IPS DF 6.9 (cell line): ENCODE measurements at regions not wholly inside any gene's neighbourhood (a gene's known extent, or its start where the extent isn't known, plus 50 kb on each side); places are given as distances from the start of the nearest gene placed in this dataset.

Source experiments
- DNase-seq: peaks from one replicate; pipeline ENCODE4 v3.0.0-alpha.2; 2013; ENCODE audit warnings: low read depth, low spot score
- H3K27ac ChIP-seq: one replicate; pipeline ENCODE4 v1.5.1; 2013; ENCODE audit warnings: low read length, control low read depth
- H3K27me3 ChIP-seq: 2 replicates; pipeline ENCODE4 v1.6.1; 2013; ENCODE audit warnings: mild to moderate bottlenecking, low read length; ENCODE audit not compliant: control insufficient read depth, insufficient read depth
- H3K36me3 ChIP-seq: 2 replicates; pipeline ENCODE4 v1.6.1; 2013; ENCODE audit warnings: low read length; ENCODE audit not compliant: control insufficient read depth, insufficient read depth
- H3K4me1 ChIP-seq: 2 replicates; pipeline ENCODE4 v1.6.1; 2013; ENCODE audit warnings: low read length; ENCODE audit not compliant: control insufficient read depth, insufficient read depth
- H3K4me3 ChIP-seq: 2 replicates; pipeline ENCODE4 v1.5.1; 2013; ENCODE audit warnings: mild to moderate bottlenecking, low read length
- H3K9me3 ChIP-seq: 2 replicates; pipeline ENCODE4 v1.6.1; 2013; ENCODE audit warnings: low read length, inconsistent platforms; ENCODE audit not compliant: control insufficient read depth, insufficient read depth
- WGBS: extraction: QIAGEN DNeasy Blood & Tissue Kit; methylation state at CpG from one replicate; pipeline ENCODE4 v1.1.7; 2013; ENCODE audit warnings: mixed read lengths, missing lambda C conversion rate; ENCODE audit not compliant: insufficient read length, insufficient coverage; 5-methylcytosine and 5-hydroxymethylcytosine counted together

GRCh38 chr7:119681336-119681735 lies 591.6 kb upstream of the KCND2 start:
- DNase-seq = no peak
- Histone ChIP-seq H3K27me3 (no peaks in the 10 kb centered on the region), H3K36me3 (no peaks in the 10 kb centered on the region), H3K4me3 (no peak overlapping the region), H3K27ac (no peak overlapping the region), H3K9me3 (no peaks in the 10 kb centered on the region), H3K4me1 (no peaks in the 10 kb centered on the region)
- no CpG with 5 or more reads among the region's 2 CpGs for WGBS

- no peak for DNase-seq
- Histone ChIP-seq H3K9me3 (no peaks in the 10 kb centered on the region), H3K27me3 (no peaks in the 10 kb centered on the region), H3K4me3 (no peak overlapping the region), H3K4me1 (no peaks in the 10 kb centered on the region), H3K36me3 (no peaks in the 10 kb centered on the region), H3K27ac (no peak overlapping the region)
Measured at GRCh38 chr7:119684763-119685162, 588.2 kb upstream of the KCND2 start.

- WGBS = no CpG with 5 or more reads among the region's 2 CpGs
- H3K36me3 ChIP-seq = no peaks in the 10 kb centered on the region
- no peaks in the 10 kb centered on the region for H3K4me1 ChIP-seq
- H3K4me3 ChIP-seq = no peak overlapping the region
- H3K27ac ChIP-seq = no peak overlapping the region
- DNase-seq = no peak
- no peaks in the 10 kb centered on the region for H3K27me3 ChIP-seq
- H3K9me3 ChIP-seq = no peaks in the 10 kb centered on the region
Measured at GRCh38 chr7:119685906-119686305, 587.1 kb upstream of the KCND2 start.

GRCh38 chr7:119688831-119689230 lies 584.1 kb upstream of the KCND2 start:
- H3K27ac ChIP-seq = no peak overlapping the region
- no peaks in the 10 kb centered on the region for H3K4me1 ChIP-seq
- WGBS = no CpG with 5 or more reads among the region's 2 CpGs
- no peaks in the 10 kb centered on the region for H3K36me3 ChIP-seq
- H3K27me3 ChIP-seq = no peaks in the 10 kb centered on the region
- no peak overlapping the region for H3K4me3 ChIP-seq
- no peak for DNase-seq
- H3K9me3 ChIP-seq = no peaks in the 10 kb centered on the region

GRCh38 chr7:119692541-119692940 lies 580.4 kb upstream of the KCND2 start:
- Histone ChIP-seq H3K4me1 (no peaks in the 10 kb centered on the region), H3K9me3 (no peaks in the 10 kb centered on the region), H3K27me3 (no peaks in the 10 kb centered on the region), H3K27ac (no peak overlapping the region), H3K36me3 (no peaks in the 10 kb centered on the region), H3K4me3 (no peak overlapping the region)
- no CpG with 5 or more reads among the region's 3 CpGs for WGBS
- no peak for DNase-seq

- no peaks in the 10 kb centered on the region for H3K4me1 ChIP-seq
- no peaks in the 10 kb centered on the region for H3K27me3 ChIP-seq
- H3K36me3 ChIP-seq = no peaks in the 10 kb centered on the region
- no CpG with 5 or more reads among the region's 1 CpG for whole genome bisulfite sequencing
- H3K4me3 ChIP-seq = no peak overlapping the region
- H3K9me3 ChIP-seq = no peaks in the 10 kb centered on the region
- no peak for DNase-seq
- no peak overlapping the region for H3K27ac ChIP-seq
Measured at GRCh38 chr7:119694506-119694905, 578.5 kb upstream of the KCND2 start.

GRCh38 chr7:119696336-119696735 lies 576.6 kb upstream of the KCND2 start:
- no peak overlapping the region for H3K4me3 ChIP-seq
- H3K4me1 ChIP-seq = no peaks in the 10 kb centered on the region
- no peaks in the 10 kb centered on the region for H3K36me3 ChIP-seq
- no peak for DNase-seq
- no CpG with 5 or more reads among the region's 3 CpGs for WGBS
- H3K27me3 ChIP-seq = no peaks in the 10 kb centered on the region
- no peak overlapping the region for H3K27ac ChIP-seq
- H3K9me3 ChIP-seq = no peaks in the 10 kb centered on the region

- no peaks in the 10 kb centered on the region for H3K4me1 ChIP-seq
- H3K9me3 ChIP-seq = no peaks in the 10 kb centered on the region
- WGBS = no CpG with 5 or more reads among the region's 1 CpG
- H3K36me3 ChIP-seq = no peaks in the 10 kb centered on the region
- H3K27me3 ChIP-seq = no peaks in the 10 kb centered on the region
- no peak overlapping the region for H3K4me3 ChIP-seq
- H3K27ac ChIP-seq = no peak overlapping the region
- no peak for DNase-seq
Measured at GRCh38 chr7:119703895-119704294, 569.1 kb upstream of the KCND2 start.

- H3K4me1 ChIP-seq = no peaks in the 10 kb centered on the region
- H3K27me3 ChIP-seq = no peaks in the 10 kb centered on the region
- H3K27ac ChIP-seq = no peak overlapping the region
- DNase-seq = no peak
- no peaks in the 10 kb centered on the region for H3K36me3 ChIP-seq
- no CpG with 5 or more reads among the region's 2 CpGs for WGBS
- no peaks in the 10 kb centered on the region for H3K9me3 ChIP-seq
- no peak overlapping the region for H3K4me3 ChIP-seq
Measured at GRCh38 chr7:119706608-119707007, 566.4 kb upstream of the KCND2 start.

GRCh38 chr7:119708891-119709290 lies 564.1 kb upstream of the KCND2 start:
- H3K4me3 ChIP-seq = no peak overlapping the region
- no peaks in the 10 kb centered on the region for H3K36me3 ChIP-seq
- no CpG with 5 or more reads among the region's 3 CpGs for WGBS
- no peaks in the 10 kb centered on the region for H3K27me3 ChIP-seq
- H3K4me1 ChIP-seq = no peaks in the 10 kb centered on the region
- DNase-seq = no peak
- H3K9me3 ChIP-seq = no peaks in the 10 kb centered on the region
- H3K27ac ChIP-seq = no peak overlapping the region

- WGBS = no CpG with 5 or more reads among the region's 3 CpGs
- DNase-seq = no peak
- H3K9me3 ChIP-seq = no peaks in the 10 kb centered on the region
- no peak overlapping the region for H3K4me3 ChIP-seq
- H3K36me3 ChIP-seq = no peaks in the 10 kb centered on the region
- H3K27ac ChIP-seq = no peak overlapping the region
- H3K4me1 ChIP-seq = no peaks in the 10 kb centered on the region
- H3K27me3 ChIP-seq = no peaks in the 10 kb centered on the region
Measured at GRCh38 chr7:119711104-119711503, 561.9 kb upstream of the KCND2 start.
